ENCODE measurements at regions not wholly inside any gene's neighbourhood (a gene's known extent, or its start where the extent isn't known, plus 50 kb on each side); places are given as distances from the start of the nearest gene placed in this dataset.
"Not testable (repeated sequence)": the region's sequence is repeated elsewhere in the genome, so short reads cannot be mapped to it uniquely, and the experiment has no call there.

DNA sequence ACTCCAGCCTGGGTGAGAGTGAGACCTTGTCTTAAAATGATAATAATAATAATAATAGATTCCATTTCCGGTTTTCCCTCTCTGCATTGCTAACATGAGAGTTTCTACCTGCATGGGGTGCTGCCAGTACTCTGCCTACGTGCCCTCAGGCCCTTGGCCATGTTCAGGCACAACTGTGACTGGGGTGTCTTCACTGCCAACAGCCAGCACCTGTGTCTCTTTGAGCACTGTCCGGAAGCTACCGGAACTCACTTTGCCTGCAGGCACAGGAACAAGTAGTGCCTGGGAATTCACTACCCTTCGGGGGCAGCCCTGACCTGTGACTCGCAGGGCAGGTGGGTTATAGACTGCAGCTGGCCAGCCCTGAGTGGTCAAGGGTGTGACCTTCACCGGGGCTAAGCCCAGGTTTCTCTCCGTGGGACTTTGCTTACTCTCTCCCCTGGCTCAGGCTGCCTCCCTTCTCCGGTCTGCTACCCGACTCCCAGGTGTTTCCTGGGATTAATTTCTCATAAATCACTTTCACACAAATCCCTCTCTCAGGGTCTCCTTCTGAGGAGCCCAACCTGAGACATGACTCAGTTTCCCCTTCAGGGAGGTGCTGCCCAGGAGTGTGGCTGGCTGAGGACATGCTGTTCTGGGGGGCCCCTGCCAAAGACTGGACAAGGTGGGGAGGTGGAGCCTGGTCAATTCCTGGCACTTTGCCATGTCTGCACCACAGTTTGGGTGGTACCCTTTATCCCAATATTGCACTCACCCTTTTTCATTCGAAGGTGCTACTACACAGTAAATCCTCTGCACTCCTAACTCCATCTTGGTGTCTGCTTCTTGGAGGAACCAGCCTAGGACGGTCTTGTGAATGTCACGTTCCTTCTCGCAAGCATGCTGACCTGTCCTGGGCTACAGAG is 79.5 kb upstream of the RALGAPA2 start:
- DNase-seq (ENCODE audit: low read depth): no peak

- no peak for DNase-seq (ENCODE audit: low read depth)
Measured at GRCh38 chr20:20788308-20788707, 75.9 kb upstream of the RALGAPA2 start.

- no peak for DNase-seq (ENCODE audit: low read depth)
Measured at GRCh38 chr20:20786428-20786827, 74.0 kb upstream of the RALGAPA2 start.

GRCh38 chr20:20785226-20785625 is 72.8 kb upstream of the RALGAPA2 start:
- DNase-seq (ENCODE audit: low read depth): no peak

DNA sequence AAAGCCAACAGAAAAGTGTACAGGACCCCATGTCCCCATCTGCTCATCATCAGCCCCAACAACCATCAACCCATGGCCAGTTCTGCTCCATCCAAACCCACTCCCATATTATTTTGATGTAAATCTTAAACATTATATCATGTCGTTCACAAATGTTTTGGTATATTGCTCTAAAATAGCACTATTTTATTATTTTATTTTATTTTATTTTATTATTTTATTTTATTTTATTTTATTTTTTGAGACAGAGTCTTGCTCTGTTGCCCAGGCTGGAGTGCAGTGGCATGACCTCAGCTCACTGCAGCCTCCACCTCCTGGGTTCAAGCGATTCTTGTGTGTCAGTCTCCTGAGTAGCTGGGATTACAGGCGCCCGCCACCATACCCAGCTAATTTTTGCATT is 72.0 kb upstream of the RALGAPA2 start:
- DNase-seq (ENCODE audit: low read depth): not testable (repeated sequence)

DNA sequence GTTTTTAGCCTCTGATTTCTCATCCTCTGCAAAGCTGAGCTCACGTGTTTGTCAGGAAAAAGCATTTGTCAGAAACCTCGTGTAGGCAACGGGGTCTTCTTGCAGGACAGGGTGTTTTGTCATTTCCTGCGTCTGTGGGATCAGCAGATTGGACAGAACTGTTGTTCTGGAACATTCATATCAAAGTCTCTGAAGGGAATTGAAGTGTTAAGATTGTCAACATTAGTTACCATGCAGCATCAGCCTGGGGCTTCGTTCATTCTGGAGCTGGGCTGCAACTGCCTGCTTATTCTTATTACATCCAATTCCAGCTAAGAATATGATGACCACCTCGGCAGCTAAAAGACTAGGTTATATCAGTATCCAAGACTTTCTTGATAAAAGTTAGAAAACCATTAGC is 71.0 kb upstream of the RALGAPA2 start:
- no peak for DNase-seq (ENCODE audit: low read depth)

GRCh38 chr20:20782755-20783154 is 70.3 kb upstream of the RALGAPA2 start:
- no peak for DNase-seq (ENCODE audit: low read depth)

DNA sequence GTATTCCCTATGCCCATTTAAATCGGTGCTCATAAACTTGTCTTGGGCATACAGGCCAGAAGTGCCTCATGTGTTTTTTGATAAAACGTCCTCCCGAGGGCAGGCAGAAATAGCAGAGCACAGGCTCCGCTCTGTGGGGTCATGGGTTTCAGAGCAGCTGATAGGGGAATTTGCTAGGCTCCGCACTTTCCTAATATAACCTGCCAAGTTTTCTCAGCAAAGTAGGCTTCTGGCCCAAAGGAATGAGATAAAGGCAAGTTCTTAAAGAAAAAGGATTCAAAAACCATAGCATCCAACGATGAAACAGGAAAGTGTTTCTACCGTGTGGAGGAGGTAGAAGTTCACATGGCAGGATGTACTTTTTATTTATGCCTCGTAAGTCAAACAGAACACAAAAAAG is 69.8 kb upstream of the RALGAPA2 start:
- DNase-seq (ENCODE audit: low read depth): no peak

DNA sequence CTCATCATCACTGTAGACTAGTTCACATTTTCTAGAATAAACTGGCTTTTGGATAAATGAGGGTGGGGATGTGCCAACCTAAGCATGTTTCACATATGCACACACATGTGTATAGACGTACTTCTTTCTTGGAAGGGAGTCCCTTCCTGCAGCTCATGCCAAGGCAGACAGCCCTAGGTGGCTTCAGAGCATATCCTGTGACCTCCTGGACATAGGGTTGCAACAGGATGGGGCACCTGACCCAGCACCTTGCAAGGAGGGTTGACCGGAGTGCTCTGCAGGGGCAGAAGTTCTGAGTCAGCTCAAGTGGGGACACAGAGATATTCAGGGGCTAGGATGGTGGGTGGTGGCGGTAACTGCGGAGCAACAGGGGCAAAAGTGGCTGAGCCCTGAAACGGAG is 68.6 kb upstream of the RALGAPA2 start:
- DNase-seq (ENCODE audit: low read depth): no peak

DNA sequence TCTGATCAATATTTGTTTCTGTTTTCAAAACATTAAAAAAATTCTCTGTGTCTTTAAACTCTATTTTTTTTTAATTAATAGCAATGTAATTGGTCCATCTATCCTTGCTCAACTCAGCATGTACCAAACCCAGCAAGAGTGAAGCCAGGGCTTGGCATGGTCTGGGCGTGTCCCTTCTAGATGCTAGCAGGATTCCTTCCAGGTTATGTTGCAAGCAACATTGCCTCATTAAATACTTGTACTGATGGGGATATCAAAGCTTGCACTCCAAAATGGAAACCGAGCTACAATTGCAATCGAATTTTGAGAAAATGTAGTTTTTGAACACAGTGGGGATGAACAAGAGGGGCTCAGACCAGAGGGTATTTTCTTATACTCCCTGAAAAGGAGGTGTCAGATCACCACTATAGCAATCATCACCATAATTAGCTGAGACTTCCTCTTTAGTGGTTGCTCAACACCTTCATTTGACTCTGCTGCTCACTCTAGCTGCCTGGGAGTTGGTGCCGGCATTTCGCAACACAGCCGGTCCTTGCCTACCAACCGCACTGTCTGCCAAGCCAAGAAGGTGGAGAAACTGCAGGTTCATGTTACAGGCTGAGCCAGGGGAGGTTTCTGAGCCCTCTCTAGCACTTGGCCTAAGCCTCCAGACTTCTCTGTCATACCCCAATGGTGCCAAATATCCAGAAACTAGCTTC is 67.8 kb upstream of the RALGAPA2 start:
- DNase-seq (ENCODE audit: low read depth): no peak

DNA sequence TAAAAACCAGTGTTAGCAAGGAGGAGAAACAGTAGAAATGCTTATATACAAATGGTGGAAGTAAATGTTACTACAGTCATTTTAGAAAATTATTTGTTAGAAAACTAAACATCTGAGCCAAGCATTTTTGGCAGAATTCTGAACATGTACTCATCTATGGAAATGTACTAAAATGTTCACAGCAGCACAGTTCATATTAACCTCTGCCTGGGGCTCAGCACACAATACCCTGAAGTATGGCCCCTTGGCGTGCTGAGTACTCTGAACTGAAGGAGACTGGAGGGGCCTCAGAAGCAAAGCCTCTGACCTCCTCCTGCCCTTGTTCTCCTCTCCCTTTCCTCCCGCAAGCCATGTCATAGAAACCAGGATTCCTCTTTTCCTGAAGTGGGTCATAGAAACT is 66.2 kb upstream of the RALGAPA2 start:
- no peak for DNase-seq (ENCODE audit: low read depth)

- DNase-seq (ENCODE audit: low read depth): no peak
Measured at GRCh38 chr20:20772497-20773085, 60.1 kb upstream of the RALGAPA2 start.

DNA sequence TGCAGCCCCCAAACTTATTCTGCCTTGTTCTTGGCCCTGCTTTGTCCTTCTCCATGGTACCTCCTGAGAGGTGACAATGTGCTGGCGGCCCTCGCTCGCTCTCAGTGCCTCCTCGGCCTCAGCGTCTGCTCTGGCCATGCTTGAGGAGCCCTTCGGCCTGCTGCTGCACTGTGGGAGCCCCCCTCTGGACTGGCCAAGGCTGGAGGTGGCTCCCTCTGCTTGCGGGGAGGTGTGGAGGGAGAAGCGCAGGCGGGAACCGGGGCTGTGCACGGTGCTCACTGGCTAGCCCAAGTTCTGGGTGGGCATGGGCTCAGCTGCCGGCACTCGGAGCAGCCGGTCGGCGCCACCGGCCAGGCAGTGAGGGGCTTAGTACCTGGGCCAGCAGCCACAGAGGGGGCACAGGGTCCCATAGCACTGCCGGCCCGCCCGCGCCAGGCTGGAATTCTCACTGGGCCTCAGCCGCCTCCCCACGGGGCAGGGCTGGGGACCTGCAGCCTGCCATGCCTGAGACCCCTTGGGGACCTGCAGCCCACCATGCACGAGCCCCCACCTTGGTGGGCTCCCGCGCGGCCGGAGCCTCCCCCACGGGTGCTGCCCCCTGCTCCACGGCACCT is 55.9 kb upstream of the RALGAPA2 start:
- DNase-seq (ENCODE audit: low read depth): no peak

GRCh38 chr20:20765696-20766365 is 53.4 kb upstream of the RALGAPA2 start:
- no peak for DNase-seq (ENCODE audit: low read depth)

DNA sequence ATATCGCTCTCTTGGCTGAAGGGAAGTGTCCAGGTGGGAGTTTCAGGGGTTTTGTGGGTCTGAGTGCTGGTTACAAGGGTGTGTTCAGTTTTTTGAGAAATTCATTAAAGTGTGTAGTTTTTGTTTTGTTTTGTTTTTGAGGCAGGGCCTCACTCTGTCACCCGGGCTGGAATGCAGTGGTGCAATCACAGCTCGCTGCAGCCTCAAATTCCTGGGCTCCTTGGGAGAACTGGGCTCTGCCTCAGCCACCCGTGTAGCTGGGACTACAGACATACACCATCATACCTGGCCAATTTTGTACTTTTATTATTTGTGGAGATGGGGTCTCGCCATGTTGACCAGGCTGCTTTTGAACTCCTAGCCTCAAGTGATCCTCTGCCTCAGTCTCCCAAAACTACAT is 51.2 kb upstream of the RALGAPA2 start:
- no peak for DNase-seq (ENCODE audit: low read depth)
